ENCODE measurements at regions not wholly inside any gene's neighbourhood (a gene's known extent, or its start where the extent isn't known, plus 50 kb on each side); places are given as distances from the start of the nearest gene placed in this dataset.
"Not testable (repeated sequence)": the region's sequence is repeated elsewhere in the genome, so short reads cannot be mapped to it uniquely, and the experiment has no call there.

DNA sequence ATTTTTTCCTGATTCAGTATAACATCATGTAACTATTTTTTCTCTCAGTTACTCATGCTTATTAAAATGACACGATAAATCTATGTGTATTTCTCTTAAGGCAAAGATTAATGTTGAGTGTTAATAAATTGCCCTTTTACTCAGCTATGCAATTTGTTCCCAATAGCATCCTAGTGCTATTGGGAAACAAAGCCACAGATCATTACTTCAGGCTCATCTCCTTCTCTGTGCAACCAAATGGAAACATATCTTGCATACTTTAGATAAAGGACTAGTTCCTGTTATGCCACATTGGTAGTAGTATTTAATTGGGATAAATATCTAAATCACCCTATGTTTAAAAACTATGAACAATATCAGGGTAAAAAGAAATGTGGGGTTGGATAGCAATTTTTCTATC lies 106.2 kb downstream of the PLPPR4 start:
- DNase-seq (ENCODE audit: low spot score) = no peak
- Mint-ChIP-seq H3K27ac (ENCODE audit: unreplicated experiment) (no peak overlapping the region), H3K4me3 (ENCODE audit: unreplicated experiment) (no peak overlapping the region), H3K36me3 (ENCODE audit: low read depth) (no peaks in the 10 kb centered on the region), H3K4me1 (ENCODE audit: low read depth) (no peaks in the 10 kb centered on the region), H3K27me3 (ENCODE audit: low read depth) (peaks cover 32% of the 10 kb centered on the region), H3K9me3 (ENCODE audit: low read depth) (no peaks in the 10 kb centered on the region)
- no peak for TF ChIP-seq CTCF (IDR thresholded peaks at IDR 0.05)

GRCh38 chr1:99371413-99371812 lies 107.1 kb downstream of the PLPPR4 start:
- H3K27ac Mint-ChIP-seq (ENCODE audit: unreplicated experiment) = no peak overlapping the region
- H3K4me1 Mint-ChIP-seq (ENCODE audit: low read depth) = no peaks in the 10 kb centered on the region
- H3K36me3 Mint-ChIP-seq (ENCODE audit: low read depth) = no peaks in the 10 kb centered on the region
- peaks cover 30% of the 10 kb centered on the region for H3K27me3 Mint-ChIP-seq (ENCODE audit: low read depth)
- H3K4me3 Mint-ChIP-seq (ENCODE audit: unreplicated experiment) = no peak overlapping the region
- no peak for DNase-seq (ENCODE audit: low spot score)
- TF ChIP-seq CTCF (IDR thresholded peaks at IDR 0.05) = no peak
- H3K9me3 Mint-ChIP-seq (ENCODE audit: low read depth) = no peaks in the 10 kb centered on the region

DNA sequence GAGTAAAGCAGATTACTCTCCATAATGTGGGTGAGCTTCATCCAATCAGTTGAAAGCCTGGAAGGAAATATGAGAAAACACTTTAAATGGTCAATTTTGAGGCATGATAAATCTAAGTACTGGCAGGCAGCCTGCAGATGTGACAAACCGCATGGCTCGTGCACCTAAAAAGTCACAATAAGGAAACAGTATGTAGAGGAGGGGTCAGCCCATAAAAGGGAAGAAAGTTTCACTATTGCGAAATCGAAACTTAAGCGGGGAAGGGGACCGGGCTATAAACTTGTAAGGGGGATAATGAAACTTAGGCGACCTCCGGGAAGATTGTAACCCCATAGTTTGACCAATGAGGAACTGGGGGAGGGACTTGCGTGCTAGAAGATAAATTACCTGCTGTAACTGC lies 109.8 kb downstream of the PLPPR4 start:
- H3K27me3 Mint-ChIP-seq (ENCODE audit: low read depth) = peaks cover 18% of the 10 kb centered on the region
- DNase-seq (ENCODE audit: low spot score) = no peak
- H3K36me3 Mint-ChIP-seq (ENCODE audit: low read depth) = no peaks in the 10 kb centered on the region
- no peaks in the 10 kb centered on the region for H3K4me1 Mint-ChIP-seq (ENCODE audit: low read depth)
- no peak overlapping the region for H3K4me3 Mint-ChIP-seq (ENCODE audit: unreplicated experiment)
- TF ChIP-seq CTCF (IDR thresholded peaks at IDR 0.05) = no peak
- H3K9me3 Mint-ChIP-seq (ENCODE audit: low read depth) = no peaks in the 10 kb centered on the region
- H3K27ac Mint-ChIP-seq (ENCODE audit: unreplicated experiment) = no peak overlapping the region

- not testable (repeated sequence) for H3K4me3 Mint-ChIP-seq (ENCODE audit: unreplicated experiment); H3K36me3 Mint-ChIP-seq (ENCODE audit: low read depth); H3K4me1 Mint-ChIP-seq (ENCODE audit: low read depth); DNase-seq (ENCODE audit: low spot score); H3K27ac Mint-ChIP-seq (ENCODE audit: unreplicated experiment); H3K9me3 Mint-ChIP-seq (ENCODE audit: low read depth)
- peaks cover 16% of the 10 kb centered on the region for H3K27me3 Mint-ChIP-seq (ENCODE audit: low read depth)
Measured at GRCh38 chr1:99374693-99375092, 110.4 kb downstream of the PLPPR4 start.

DNA sequence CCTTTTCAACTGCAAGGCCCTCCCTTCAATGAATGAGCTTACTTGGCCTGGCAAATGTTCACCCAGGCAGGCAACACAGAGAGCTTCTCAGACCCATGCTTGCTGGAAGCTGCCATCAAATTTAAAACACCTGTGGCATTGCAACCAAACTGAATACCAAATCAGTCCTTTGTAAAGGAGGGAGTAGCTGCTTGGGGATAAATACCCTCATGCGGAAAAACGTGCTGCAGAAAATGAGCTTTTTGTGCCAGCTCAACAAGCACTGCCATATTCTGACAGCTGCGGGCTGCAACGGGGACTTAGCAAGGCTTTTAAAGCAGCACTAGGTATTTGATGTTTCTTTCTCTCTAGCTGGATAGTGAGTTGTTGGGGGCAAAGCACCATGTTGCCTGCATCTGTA lies 119.7 kb downstream of the PLPPR4 start:
- no peak overlapping the region for H3K4me3 Mint-ChIP-seq (ENCODE audit: unreplicated experiment)
- no peaks in the 10 kb centered on the region for H3K9me3 Mint-ChIP-seq (ENCODE audit: low read depth)
- no peak for DNase-seq (ENCODE audit: low spot score)
- peaks cover 2% of the 10 kb centered on the region for H3K27me3 Mint-ChIP-seq (ENCODE audit: low read depth)
- H3K27ac Mint-ChIP-seq (ENCODE audit: unreplicated experiment) = no peak overlapping the region
- no peaks in the 10 kb centered on the region for H3K4me1 Mint-ChIP-seq (ENCODE audit: low read depth)
- H3K36me3 Mint-ChIP-seq (ENCODE audit: low read depth) = no peaks in the 10 kb centered on the region
- no peak for TF ChIP-seq CTCF (IDR thresholded peaks at IDR 0.05)

DNA sequence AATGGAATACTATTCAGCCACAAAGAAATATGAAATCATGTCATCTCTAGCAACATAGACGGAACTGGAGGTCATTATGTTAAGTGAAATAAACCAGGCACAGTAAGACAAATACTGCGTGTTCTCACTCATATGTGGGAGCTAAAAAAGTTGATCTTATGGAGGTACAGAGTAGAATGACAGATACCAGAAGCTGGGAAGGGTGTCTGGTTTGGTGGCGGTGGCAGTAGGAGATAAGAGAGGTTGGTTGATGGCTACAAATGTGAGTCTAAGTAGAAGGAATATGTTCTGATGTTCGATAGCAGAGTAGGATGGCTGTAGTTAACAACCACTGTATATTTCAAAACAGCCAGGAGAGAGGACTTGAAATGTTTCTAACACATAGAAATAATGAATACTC lies 121.6 kb downstream of the PLPPR4 start:
- DNase-seq (ENCODE audit: low spot score) = no peak
- no peak overlapping the region for H3K27ac Mint-ChIP-seq (ENCODE audit: unreplicated experiment)
- H3K4me1 Mint-ChIP-seq (ENCODE audit: low read depth) = no peaks in the 10 kb centered on the region
- H3K27me3 Mint-ChIP-seq (ENCODE audit: low read depth) = peaks cover 2% of the 10 kb centered on the region
- H3K4me3 Mint-ChIP-seq (ENCODE audit: unreplicated experiment) = no peak overlapping the region
- TF ChIP-seq CTCF (IDR thresholded peaks at IDR 0.05) = no peak
- no peaks in the 10 kb centered on the region for H3K9me3 Mint-ChIP-seq (ENCODE audit: low read depth)
- no peaks in the 10 kb centered on the region for H3K36me3 Mint-ChIP-seq (ENCODE audit: low read depth)
